ENCODE measurements at regions not wholly inside any gene's neighbourhood (a gene's known extent, or its start where the extent isn't known, plus 50 kb on each side); places are given as distances from the start of the nearest gene placed in this dataset.

GRCh38 chr2:43062058-43062457, 164.3 kb downstream of the ZFP36L2 start:
- no peaks in the 10 kb centered on the region for H3K36me3 ChIP-seq (ENCODE audit: insufficient read depth, low read length)
- TF ChIP-seq CTCF (IDR thresholded peaks at IDR 0.05; ENCODE audit: extremely low read depth, low read depth, low read length) = no peak
- H3K79me2 ChIP-seq (ENCODE audit: insufficient read depth, low read length) = no peaks in the 10 kb centered on the region
- H2AFZ ChIP-seq (ENCODE audit: low read length) = no peak overlapping the region
- H3K4me1 ChIP-seq (ENCODE audit: insufficient read depth, low read length) = peaks cover 5% of the 10 kb centered on the region
- H3K9me3 ChIP-seq (ENCODE audit: low read depth, low read length) = peaks cover 3% of the 10 kb centered on the region
- peak; percentile 22 for DNase-seq (ENCODE audit: insufficient read length, low spot score, missing footprints)
- no peak overlapping the region for H3K4me2 ChIP-seq (ENCODE audit: insufficient read depth, low read length)
- H3K4me3 ChIP-seq (ENCODE audit: insufficient read depth, low read length) = no peak overlapping the region
- H3K27ac ChIP-seq (ENCODE audit: low read depth, low read length) = no peak overlapping the region
- H4K20me1 ChIP-seq (ENCODE audit: insufficient read depth, low read length) = no peaks in the 10 kb centered on the region
- H3K27me3 ChIP-seq (ENCODE audit: insufficient read depth, low read length) = no peaks in the 10 kb centered on the region

GRCh38 chr2:43060390-43061016, 165.9 kb downstream of the ZFP36L2 start:
- no peak overlapping the region for H3K4me3 ChIP-seq (ENCODE audit: insufficient read depth, low read length)
- TF ChIP-seq CTCF (IDR thresholded peaks at IDR 0.05; ENCODE audit: extremely low read depth, low read depth, low read length) = no peak
- H3K4me1 ChIP-seq (ENCODE audit: insufficient read depth, low read length) = peaks cover 5% of the 10 kb centered on the region
- H3K27ac ChIP-seq (ENCODE audit: low read depth, low read length) = no peak overlapping the region
- H3K9me3 ChIP-seq (ENCODE audit: low read depth, low read length) = peaks cover 3% of the 10 kb centered on the region
- DNase-seq (ENCODE audit: insufficient read length, low spot score, missing footprints) = peak; percentile 22
- no peak overlapping the region for H2AFZ ChIP-seq (ENCODE audit: low read length)
- no peaks in the 10 kb centered on the region for H3K79me2 ChIP-seq (ENCODE audit: insufficient read depth, low read length)
- H4K20me1 ChIP-seq (ENCODE audit: insufficient read depth, low read length) = no peaks in the 10 kb centered on the region
- H3K4me2 ChIP-seq (ENCODE audit: insufficient read depth, low read length) = no peak overlapping the region
- H3K36me3 ChIP-seq (ENCODE audit: insufficient read depth, low read length) = no peaks in the 10 kb centered on the region
- no peaks in the 10 kb centered on the region for H3K27me3 ChIP-seq (ENCODE audit: insufficient read depth, low read length)

GRCh38 chr2:43059183-43059897, 167.1 kb downstream of the ZFP36L2 start:
- no peaks in the 10 kb centered on the region for H3K27me3 ChIP-seq (ENCODE audit: insufficient read depth, low read length)
- H3K36me3 ChIP-seq (ENCODE audit: insufficient read depth, low read length) = no peaks in the 10 kb centered on the region
- H3K27ac ChIP-seq (ENCODE audit: low read depth, low read length) = no peak overlapping the region
- peaks cover 3% of the 10 kb centered on the region for H3K9me3 ChIP-seq (ENCODE audit: low read depth, low read length)
- H4K20me1 ChIP-seq (ENCODE audit: insufficient read depth, low read length) = no peaks in the 10 kb centered on the region
- no peak overlapping the region for H3K4me3 ChIP-seq (ENCODE audit: insufficient read depth, low read length)
- peak; percentile 99 for DNase-seq (ENCODE audit: insufficient read length, low spot score, missing footprints)
- TF ChIP-seq CTCF (IDR thresholded peaks at IDR 0.05; ENCODE audit: extremely low read depth, low read depth, low read length) = no peak
- no peak overlapping the region for H3K4me2 ChIP-seq (ENCODE audit: insufficient read depth, low read length)
- H3K79me2 ChIP-seq (ENCODE audit: insufficient read depth, low read length) = no peaks in the 10 kb centered on the region
- no peak overlapping the region for H2AFZ ChIP-seq (ENCODE audit: low read length)
- H3K4me1 ChIP-seq (ENCODE audit: insufficient read depth, low read length) = peaks cover 5% of the 10 kb centered on the region

GRCh38 chr2:43058726-43059110, 167.7 kb downstream of the ZFP36L2 start:
- DNase-seq (ENCODE audit: insufficient read length, low spot score, missing footprints) = peak; percentile 25

More at GRCh38 chr2:43058726-43059110, 167.7 kb downstream of the ZFP36L2 start:
- TF ChIP-seq CTCF (IDR thresholded peaks at IDR 0.05; ENCODE audit: extremely low read depth, low read depth, low read length) = no peak
- H2AFZ ChIP-seq (ENCODE audit: low read length) = no peak overlapping the region
- no peak overlapping the region for H3K4me3 ChIP-seq (ENCODE audit: insufficient read depth, low read length)
- no peaks in the 10 kb centered on the region for H3K36me3 ChIP-seq (ENCODE audit: insufficient read depth, low read length)
- no peaks in the 10 kb centered on the region for H3K79me2 ChIP-seq (ENCODE audit: insufficient read depth, low read length)
- H3K27ac ChIP-seq (ENCODE audit: low read depth, low read length) = no peak overlapping the region
- no peaks in the 10 kb centered on the region for H4K20me1 ChIP-seq (ENCODE audit: insufficient read depth, low read length)
- H3K4me1 ChIP-seq (ENCODE audit: insufficient read depth, low read length) = peaks cover 5% of the 10 kb centered on the region
- no peaks in the 10 kb centered on the region for H3K27me3 ChIP-seq (ENCODE audit: insufficient read depth, low read length)
- no peak overlapping the region for H3K4me2 ChIP-seq (ENCODE audit: insufficient read depth, low read length)
- peaks cover 3% of the 10 kb centered on the region for H3K9me3 ChIP-seq (ENCODE audit: low read depth, low read length)

Measured in osteoblast (primary cell).